GM19468 (cell line): ENCODE measurements at regions not wholly inside any gene's neighbourhood (a gene's known extent, or its start where the extent isn't known, plus 50 kb on each side); places are given as distances from the start of the nearest gene placed in this dataset.
"Not testable (repeated sequence)": the region's sequence is repeated elsewhere in the genome, so short reads cannot be mapped to it uniquely, and the experiment has no call there.

Experiments
- ATAC-seq: cut with Tn5 transposase; IDR thresholded peaks from one replicate; pipeline ENCODE4 v1.9.1; 2021; ENCODE audit warnings: mild to moderate bottlenecking, moderate library complexity, moderate number of reproducible peaks; ENCODE audit not compliant: unreplicated experiment; ENCODE audit errors: extremely low read depth

- no peak for ATAC-seq
Measured at GRCh38 chr18:30713299-30713698, 329.2 kb downstream of the DSC3 start.

DNA sequence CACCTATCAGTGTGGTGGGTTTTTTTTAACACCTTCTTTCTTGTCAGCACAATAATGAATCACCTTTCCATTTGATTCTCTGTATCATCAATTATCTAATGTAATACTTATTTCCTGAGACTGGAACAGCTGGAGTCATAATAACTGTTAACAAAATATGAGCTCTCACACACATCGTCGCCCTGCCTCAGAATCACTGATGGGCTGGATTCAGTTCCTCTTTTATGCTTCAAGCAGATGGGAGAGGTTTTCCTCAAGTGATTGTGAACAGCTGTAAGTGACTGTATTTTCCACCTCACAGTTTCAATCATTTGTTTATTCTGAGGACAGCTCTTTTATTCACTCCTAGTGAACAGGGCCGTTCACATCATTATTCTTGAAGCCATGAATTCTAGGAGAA is 330.2 kb downstream of the DSC3 start:
- ATAC-seq, result peak; percentile 20

DNA sequence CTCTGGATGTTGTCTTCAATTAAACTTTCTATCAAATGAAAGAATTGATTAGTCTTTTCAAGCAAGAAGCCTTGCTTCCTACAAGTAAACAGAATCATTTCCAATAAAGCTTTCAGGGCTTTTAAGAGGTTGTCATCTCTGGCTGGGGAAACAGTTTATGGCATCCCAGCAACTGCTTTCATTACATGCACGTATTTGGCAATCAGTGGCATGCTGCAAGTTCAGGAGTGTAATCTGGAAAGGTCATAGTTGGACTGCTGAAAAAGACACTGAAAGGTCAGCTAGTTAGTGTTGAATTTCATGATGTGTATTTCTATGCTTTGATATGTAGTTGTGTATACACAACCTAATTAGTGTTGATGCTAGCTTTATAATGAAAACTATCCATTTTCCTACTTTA is 332.9 kb downstream of the DSC3 start:
- no peak for ATAC-seq

DNA sequence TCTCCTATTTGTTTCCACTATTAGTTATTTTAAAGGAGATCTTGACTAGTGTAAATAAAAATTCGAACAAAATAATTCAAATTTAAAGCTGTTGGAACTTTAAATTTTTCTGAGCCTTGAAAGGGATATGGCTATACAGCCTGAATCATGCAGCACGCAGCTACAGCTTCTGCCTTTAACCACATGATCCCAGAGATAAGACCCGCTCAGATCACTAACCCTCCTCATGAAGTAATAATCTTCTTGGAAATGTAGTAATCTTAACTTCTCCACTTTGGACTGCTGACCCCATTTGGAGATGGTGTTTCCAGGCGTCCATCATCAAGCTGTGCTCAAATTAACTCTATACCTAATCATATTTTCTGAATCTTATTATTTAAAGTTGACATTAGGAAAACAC is 336.6 kb downstream of the DSC3 start:
- ATAC-seq, result no peak

DNA sequence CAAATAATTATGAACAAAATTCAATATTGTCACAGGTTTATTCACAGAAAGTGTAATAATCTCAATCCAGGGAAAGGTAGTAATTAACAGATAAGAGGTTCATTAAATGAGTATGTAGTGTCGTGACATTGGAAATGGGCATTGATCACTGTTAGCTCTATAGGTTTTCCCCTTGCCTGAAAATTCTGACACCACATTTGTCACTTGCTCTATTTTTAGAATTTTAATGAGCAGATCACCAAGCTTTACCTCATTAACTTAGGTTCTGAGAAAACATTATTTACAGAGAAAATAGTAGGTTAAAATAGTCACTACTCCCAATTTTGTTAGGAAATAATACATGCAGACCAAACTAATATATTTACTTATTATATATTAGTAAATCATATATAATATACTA is 344.0 kb downstream of the DSC3 start:
- no peak for ATAC-seq

- ATAC-seq, result no peak
Measured at GRCh38 chr18:30696201-30696600, 346.3 kb downstream of the DSC3 start.

DNA sequence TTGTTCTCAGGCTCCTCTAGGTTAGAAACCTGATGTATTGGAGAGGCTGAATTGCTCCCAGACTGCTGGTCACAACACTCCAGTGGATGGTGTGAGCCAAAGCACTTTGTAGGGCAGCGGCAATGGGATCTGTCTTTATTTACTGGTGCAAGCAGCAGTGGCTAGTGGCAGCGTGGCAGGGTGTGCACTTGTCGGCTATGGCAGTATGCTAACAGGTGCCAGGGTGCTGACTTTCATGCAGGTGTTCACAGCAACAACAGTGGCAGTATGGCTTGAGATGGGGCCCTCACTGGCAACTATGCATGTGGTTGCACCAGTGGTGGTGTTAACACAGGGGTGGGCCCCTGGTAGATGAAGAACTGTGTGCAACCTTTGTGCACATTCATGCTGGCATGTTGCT is 347.8 kb downstream of the DSC3 start:
- no peak for ATAC-seq

- no peak for ATAC-seq
Measured at GRCh38 chr18:30689216-30689615, 353.3 kb downstream of the DSC3 start.

GRCh38 chr18:30687501-30687900 is 355.0 kb downstream of the DSC3 start:
- no peak for ATAC-seq

- no peak for ATAC-seq
Measured at GRCh38 chr18:30684825-30685481, 357.6 kb downstream of the DSC3 start.

GRCh38 chr18:30683836-30684235 is 358.7 kb downstream of the DSC3 start:
- no peak for ATAC-seq

DNA sequence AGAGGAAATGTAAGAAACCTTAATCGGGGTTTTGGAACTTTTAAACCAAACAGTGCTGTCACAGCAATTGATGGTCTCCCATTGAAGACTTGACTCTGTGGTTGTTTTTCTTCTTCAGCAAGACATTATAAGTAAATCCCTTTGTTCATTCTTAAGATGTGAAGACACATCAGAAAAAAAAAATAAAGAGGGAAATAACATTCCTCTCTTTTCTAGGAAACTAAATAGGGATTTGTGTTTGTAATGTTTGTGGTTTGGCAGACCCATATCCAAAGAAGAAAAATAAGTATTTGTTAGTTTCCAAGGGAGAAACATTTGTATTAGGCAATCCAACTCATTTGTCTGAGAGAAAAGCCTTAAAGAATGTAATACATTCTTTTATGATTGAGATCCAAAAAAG is 359.9 kb downstream of the DSC3 start:
- no peak for ATAC-seq

DNA sequence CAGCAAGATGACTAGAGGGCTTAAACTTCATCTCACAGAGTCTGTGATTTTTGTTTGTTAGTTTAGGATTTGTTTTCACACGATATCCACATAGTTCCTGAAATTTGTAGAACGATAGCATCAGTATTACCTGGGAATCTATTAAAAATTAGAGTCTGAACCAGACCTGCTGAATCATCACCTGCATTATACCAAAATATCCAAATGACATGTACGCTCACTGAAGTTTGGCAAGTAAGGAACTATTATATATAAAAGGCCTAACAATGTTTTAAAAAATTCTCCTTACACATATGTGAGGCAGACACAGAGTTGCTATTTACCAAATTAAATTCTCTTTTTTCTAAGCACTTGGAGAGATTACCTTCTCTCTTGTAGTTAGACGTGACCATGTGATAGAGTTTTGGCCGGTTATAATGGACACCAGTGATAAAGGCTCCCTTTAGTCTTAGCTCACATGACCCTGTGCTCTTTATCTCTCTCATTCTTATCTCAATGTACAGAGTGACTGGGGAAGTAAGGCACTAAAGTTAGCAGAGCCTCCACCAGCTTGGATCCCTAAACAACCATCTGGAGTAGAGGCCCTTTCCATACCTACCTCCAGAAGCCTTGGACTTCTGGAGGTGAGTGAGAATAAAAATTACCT is 363.1 kb downstream of the DSC3 start:
- no peak for ATAC-seq

- ATAC-seq, result not testable (repeated sequence)
Measured at GRCh38 chr18:30677813-30678212, 364.7 kb downstream of the DSC3 start.

GRCh38 chr18:30676053-30676480 is 366.5 kb downstream of the DSC3 start:
- no peak for ATAC-seq

GRCh38 chr18:30675493-30675892 is 367.0 kb downstream of the DSC3 start:
- no peak for ATAC-seq

DNA sequence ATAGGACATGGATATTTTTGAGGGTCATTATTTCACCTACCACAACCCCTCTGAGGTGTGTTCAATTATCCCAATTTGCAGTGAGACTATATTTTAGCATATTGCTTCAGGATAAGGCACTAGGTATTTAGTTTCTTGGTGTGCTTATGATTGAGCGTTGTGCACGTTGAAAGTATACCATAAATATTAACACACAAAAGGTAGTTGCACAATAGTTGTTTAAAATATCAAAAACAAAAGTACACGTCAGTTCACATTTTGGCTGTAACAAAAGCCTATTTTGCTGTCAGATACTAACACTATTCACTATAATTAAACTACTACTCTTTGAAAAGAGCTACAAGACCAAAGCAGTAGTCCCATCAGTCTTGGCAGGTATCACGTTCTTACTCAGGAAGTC is 367.5 kb downstream of the DSC3 start:
- no peak for ATAC-seq

GRCh38 chr18:30674596-30674995 is 367.9 kb downstream of the DSC3 start:
- no peak for ATAC-seq

DNA sequence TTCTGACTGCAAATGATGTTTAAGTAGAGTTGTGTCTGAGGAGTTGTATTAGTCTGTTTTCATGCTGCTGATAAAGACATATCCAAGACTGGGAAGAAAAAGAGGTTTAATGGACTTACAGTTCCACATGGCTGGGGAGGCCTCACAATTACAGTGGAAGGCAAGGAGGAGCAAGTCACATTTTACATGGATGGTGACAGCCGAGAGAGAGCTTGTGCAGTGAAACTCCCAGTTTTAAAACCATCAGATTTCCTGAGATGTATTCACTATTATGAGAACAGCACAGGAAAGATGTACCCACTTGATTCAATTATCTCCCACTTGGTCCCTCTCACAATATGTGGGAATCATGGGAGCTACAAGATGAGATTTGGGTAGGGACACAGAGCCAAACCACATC is 370.1 kb downstream of the DSC3 start:
- not testable (repeated sequence) for ATAC-seq

DNA sequence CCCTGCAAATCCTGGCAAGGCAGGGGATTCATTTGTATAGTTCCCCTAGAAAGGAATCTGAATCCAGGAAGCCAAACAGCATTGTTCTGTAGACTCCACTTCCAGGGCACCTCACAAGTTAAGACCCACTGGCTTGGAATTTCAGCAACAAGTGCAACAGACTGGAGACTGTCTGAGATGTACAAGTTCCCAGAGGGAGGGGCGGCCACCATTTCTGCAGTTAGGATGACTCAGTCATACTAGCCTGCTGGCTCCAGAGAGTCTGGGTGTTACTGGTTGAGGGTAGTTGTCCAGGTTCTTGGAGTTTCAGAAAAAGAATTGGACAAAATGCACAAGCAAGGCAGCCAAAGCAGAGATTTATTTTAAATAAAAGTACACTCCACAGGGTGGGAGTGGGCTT is 384.2 kb downstream of the DSC3 start:
- ATAC-seq, result no peak

DNA sequence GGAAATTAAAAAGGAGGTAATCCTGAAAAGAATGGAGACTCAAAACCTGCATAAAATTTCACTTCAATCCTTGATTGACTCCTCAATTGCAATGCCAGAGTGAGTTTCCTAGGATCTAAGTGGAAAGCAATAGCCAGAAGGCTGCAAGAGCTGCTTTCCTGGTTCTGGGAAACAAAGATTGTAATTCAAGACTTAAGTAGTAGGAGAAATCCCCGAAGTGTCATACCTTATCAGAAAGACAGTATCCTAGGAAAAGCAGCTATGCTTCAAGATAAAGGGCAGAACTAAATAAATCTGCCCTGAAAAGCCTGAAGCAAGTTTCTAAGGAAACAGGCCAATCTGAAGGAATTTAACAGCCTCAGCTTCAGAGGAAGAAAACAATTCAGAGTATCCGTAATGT is 390.2 kb downstream of the DSC3 start:
- ATAC-seq, result no peak

DNA sequence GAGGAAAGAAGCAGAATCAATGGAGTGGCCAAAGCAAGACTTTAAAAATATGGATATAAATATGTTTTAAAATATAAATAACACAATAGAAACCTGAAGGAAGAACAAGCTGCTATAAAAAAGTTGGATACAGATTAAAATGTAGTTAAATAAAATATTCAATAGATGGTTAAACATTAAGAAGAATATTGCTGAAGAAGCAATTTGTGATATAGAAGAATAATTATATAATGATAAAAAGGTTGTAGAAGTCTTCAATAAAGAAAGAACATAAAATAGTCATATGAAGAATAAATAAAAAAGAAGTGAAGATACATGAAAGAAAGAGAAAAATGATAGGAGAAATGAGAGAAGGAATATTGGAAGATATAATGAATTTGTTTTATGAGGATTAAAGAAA is 392.0 kb downstream of the DSC3 start:
- no peak for ATAC-seq
